ENCODE measurements at regions not wholly inside any gene's neighbourhood (a gene's known extent, or its start where the extent isn't known, plus 50 kb on each side); places are given as distances from the start of the nearest gene placed in this dataset.

- TF ChIP-seq CTCF (IDR thresholded peaks at IDR 0.05; ENCODE audit: extremely low read depth in 1 of 2, insufficient read depth in 1 of 2, low read depth in 1 of 2, low read length in 2 of 2) (no peak), MAX (IDR thresholded peaks at IDR 0.05; ENCODE audit: insufficient read depth, insufficient read length) (no peak), POLR2AphosphoS5 (IDR thresholded peaks at IDR 0.05; ENCODE audit: insufficient read depth, low read depth, low read length) (no peak), EZH2 (IDR thresholded peaks at IDR 0.05; ENCODE audit: borderline replicate concordance, low read depth, low read length, severe bottlenecking) (no peak), JUN (IDR thresholded peaks at IDR 0.05; ENCODE audit: borderline replicate concordance, insufficient read depth, insufficient read length, low read depth) (no peak)
Measured at GRCh38 chr4:141411936-141412335, 191.2 kb downstream of the ZNF330 start.
